ENCODE measurements at regions not wholly inside any gene's neighbourhood (a gene's known extent, or its start where the extent isn't known, plus 50 kb on each side); places are given as distances from the start of the nearest gene placed in this dataset.

DNA sequence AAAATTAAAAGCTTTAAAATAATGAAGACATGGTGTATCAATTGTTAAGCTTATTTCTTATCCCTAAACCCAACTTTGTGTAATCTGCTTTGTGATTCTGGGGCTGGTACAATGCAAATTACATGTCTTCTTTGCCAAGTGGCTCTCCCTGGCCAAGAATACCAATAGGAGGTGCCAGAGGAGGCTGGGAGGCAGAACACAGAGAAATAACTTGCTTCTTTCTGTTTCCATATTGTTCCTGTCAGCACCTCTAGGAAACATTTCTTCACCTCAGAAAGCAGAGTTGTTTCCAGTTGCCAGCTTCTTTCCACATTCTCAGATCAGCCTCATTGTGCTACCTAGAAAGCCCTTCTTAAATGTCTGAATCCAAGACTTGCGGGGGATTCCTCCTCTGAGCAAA, 174.4 kb downstream of the MDFIC start:
- peak in 3 of 4 donors; percentile 29 to 80 (median 55) for ATAC-seq
- no peaks in the 10 kb centered on the region for H3K27me3 ChIP-seq
- peak in 1 of 3 donors; percentile 45 for DNase-seq
- no peaks in the 10 kb centered on the region for H3K9me3 ChIP-seq
- 100% methylated on average over 1 of the region's 1 CpG for WGBS (ENCODE audit: insufficient coverage, low coverage, low lambda C conversion rate, missing lambda C conversion rate)
- H3K36me3 ChIP-seq, result no peaks in the 10 kb centered on the region
- no peak overlapping the region for H3K4me3 ChIP-seq
- TF ChIP-seq POLR2A (IDR thresholded peaks at IDR 0.05), result no peak
- no peak for TF ChIP-seq CTCF (IDR thresholded peaks at IDR 0.05)
- peaks cover 0 to 3% (median 0%) of the 10 kb centered on the region in 4 donors for H3K4me1 ChIP-seq
- H3K27ac ChIP-seq, result no peak overlapping the region
- intact Hi-C loops (cut with DNase I), result no loop called here

GRCh38 chr7:115094163-115094562, 172.3 kb downstream of the MDFIC start:
- no peaks in the 10 kb centered on the region for H3K9me3 ChIP-seq

DNA sequence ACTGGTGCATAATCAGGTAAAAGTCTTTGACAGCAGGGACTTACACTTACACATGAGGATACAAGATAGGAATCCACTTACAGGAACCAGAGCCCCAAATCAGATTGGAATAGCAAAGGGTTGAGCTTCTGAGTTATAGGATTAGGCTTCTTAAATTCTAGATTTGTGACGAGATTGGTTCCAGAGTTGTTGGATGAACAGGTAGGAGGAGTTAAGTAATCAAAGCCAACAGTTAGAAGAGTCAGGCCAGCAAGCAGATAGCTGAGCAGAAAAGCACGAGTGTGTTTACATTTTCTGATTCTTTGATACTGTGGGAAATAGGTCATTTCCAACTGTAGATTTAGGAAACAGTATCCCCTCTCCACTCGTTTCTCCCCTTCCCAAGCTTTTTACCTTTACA, 167.0 kb downstream of the MDFIC start:
- H3K36me3 ChIP-seq, result no peaks in the 10 kb centered on the region
- peak; percentile 81 to 88 (median 88) for ATAC-seq
- peak overlapping the region; percentile 38 to 74 (median 57) for H3K27ac ChIP-seq
- no peaks in the 10 kb centered on the region for H3K27me3 ChIP-seq
- intact Hi-C loops (cut with DNase I), result no loop called here
- TF ChIP-seq POLR2A (IDR thresholded peaks at IDR 0.05), result no peak
- no peak for TF ChIP-seq CTCF (IDR thresholded peaks at IDR 0.05)
- peaks cover 0 to 22% (median 8%) of the 10 kb centered on the region in 4 donors for H3K4me1 ChIP-seq
- no peak overlapping the region for H3K4me3 ChIP-seq
- H3K9me3 ChIP-seq, result no peaks in the 10 kb centered on the region
- 16% methylated on average over 2 of the region's 3 CpGs for WGBS (ENCODE audit: insufficient coverage, low coverage, low lambda C conversion rate, missing lambda C conversion rate)
- no peak for DNase-seq

More at GRCh38 chr7:115094163-115094562, 172.3 kb downstream of the MDFIC start:
- Histone ChIP-seq H3K27ac (no peak overlapping the region), H3K4me1 (peaks cover 0 to 3% (median 0%) of the 10 kb centered on the region in 4 donors), H3K36me3 (no peaks in the 10 kb centered on the region), H3K4me3 (no peak overlapping the region), H3K27me3 (no peaks in the 10 kb centered on the region)
- ATAC-seq (peak in 1 of 4 donors; percentile 37), DNase-seq (no peak)
- TF ChIP-seq POLR2A (IDR thresholded peaks at IDR 0.05) (no peak), CTCF (IDR thresholded peaks at IDR 0.05) (no peak)
- 86% methylated on average over 4 of the region's 4 CpGs for WGBS (ENCODE audit: insufficient coverage, low coverage, low lambda C conversion rate, missing lambda C conversion rate)
- intact Hi-C loops (cut with DNase I), result no loop called here

GRCh38 chr7:115087437-115087836, 165.5 kb downstream of the MDFIC start:
- Histone ChIP-seq H3K9me3 (no peaks in the 10 kb centered on the region), H3K27me3 (no peaks in the 10 kb centered on the region), H3K4me1 (peaks cover 0 to 22% (median 8%) of the 10 kb centered on the region in 4 donors), H3K27ac (peak overlapping the region; percentile 57 to 74 (median 58)), H3K4me3 (no peak overlapping the region), H3K36me3 (no peaks in the 10 kb centered on the region)
- TF ChIP-seq CTCF (IDR thresholded peaks at IDR 0.05) (no peak), POLR2A (IDR thresholded peaks at IDR 0.05) (no peak)
- ATAC-seq (peak; percentile 81 to 89 (median 86)), DNase-seq (peak in 1 of 3 donors; percentile 51)
- WGBS (ENCODE audit: insufficient coverage, low coverage, low lambda C conversion rate, missing lambda C conversion rate), result 15% methylated on average over 2 of the region's 2 CpGs
- intact Hi-C loops (cut with DNase I), result no loop called here

Data from right lobe of liver (tissue), 6 donors.